Mesothelial cell of epicardium (in vitro differentiated cells): ENCODE measurements at regions not wholly inside any gene's neighbourhood (a gene's known extent, or its start where the extent isn't known, plus 50 kb on each side); places are given as distances from the start of the nearest gene placed in this dataset.
"Not testable (repeated sequence)": the region's sequence is repeated elsewhere in the genome, so short reads cannot be mapped to it uniquely, and the experiment has no call there.

Source experiments
- DNase-seq, 2 experiments: peaks; one replicate each; pipeline ENCODE4 v3.0.0; 2021; ENCODE audit warnings: low spot score in 2 of 2; ENCODE audit not compliant: unreplicated experiment in 2 of 2
- H3K27ac Mint-ChIP-seq: 2 replicates; pipeline ENCODE4 v1.8.0; 2021; ENCODE audit warnings: mixed read lengths
- H3K27me3 Mint-ChIP-seq: 2 replicates; pipeline ENCODE4 v1.8.0; 2021; ENCODE audit warnings: low read depth, mixed read lengths
- H3K36me3 Mint-ChIP-seq: 2 replicates; pipeline ENCODE4 v1.8.0; 2021; ENCODE audit warnings: mixed read lengths
- H3K4me1 Mint-ChIP-seq: 2 replicates; pipeline ENCODE4 v1.8.0; 2021; ENCODE audit warnings: mixed read lengths
- H3K4me3 Mint-ChIP-seq: 2 replicates; pipeline ENCODE4 v1.8.0; 2021; ENCODE audit warnings: mild to moderate bottlenecking, moderate library complexity, mixed read lengths
- H3K9me3 Mint-ChIP-seq: 2 replicates; pipeline ENCODE4 v1.8.0; 2021; ENCODE audit warnings: mixed read lengths
- CTCF ChIP-seq: fragments of 200-600 bp; sonication (generic); IDR thresholded peaks from one replicate; pipeline ENCODE4 v1.5.0; 2021; ENCODE audit warnings: antibody characterized with exemption; ENCODE audit not compliant: unreplicated experiment

- DNase-seq: no peak
- Mint-ChIP-seq H3K4me1 (peaks cover 4% of the 10 kb centered on the region), H3K27me3 (no peaks in the 10 kb centered on the region), H3K36me3 (peaks cover 7% of the 10 kb centered on the region), H3K9me3 (peaks cover 13% of the 10 kb centered on the region), H3K27ac (no peak overlapping the region), H3K4me3 (no peak overlapping the region)
- TF ChIP-seq CTCF: no peak
These were observed 1897.6 kb upstream of the FLRT2 start for GRCh38 chr14:83632375-83632774.

- no peak overlapping the region for H3K4me3 Mint-ChIP-seq
- TF ChIP-seq CTCF: no peak
- no peak for DNase-seq
- H3K27me3 Mint-ChIP-seq: no peaks in the 10 kb centered on the region
- no peaks in the 10 kb centered on the region for H3K4me1 Mint-ChIP-seq
- no peak overlapping the region for H3K27ac Mint-ChIP-seq
- peaks cover 6% of the 10 kb centered on the region for H3K36me3 Mint-ChIP-seq
- peaks cover 14% of the 10 kb centered on the region for H3K9me3 Mint-ChIP-seq
These were observed 1891.0 kb upstream of the FLRT2 start for GRCh38 chr14:83638748-83639504.

- not testable (repeated sequence) for H3K4me3 Mint-ChIP-seq, H3K36me3 Mint-ChIP-seq, H3K27ac Mint-ChIP-seq, H3K27me3 Mint-ChIP-seq, DNase-seq, H3K4me1 Mint-ChIP-seq
- H3K9me3 Mint-ChIP-seq: peaks cover 14% of the 10 kb centered on the region
These were observed 1890.5 kb upstream of the FLRT2 start for GRCh38 chr14:83639505-83639875.

- Mint-ChIP-seq H3K9me3 (peaks cover 10% of the 10 kb centered on the region), H3K4me3 (no peak overlapping the region), H3K27me3 (no peaks in the 10 kb centered on the region), H3K27ac (peak overlapping the region; percentile 27), H3K36me3 (peaks cover 6% of the 10 kb centered on the region), H3K4me1 (peaks cover 28% of the 10 kb centered on the region)
- no peak for DNase-seq
- TF ChIP-seq CTCF: no peak
These were observed 1883.7 kb upstream of the FLRT2 start for GRCh38 chr14:83646228-83646627.

- Mint-ChIP-seq H3K27ac (no peak overlapping the region), H3K27me3 (no peaks in the 10 kb centered on the region), H3K4me1 (no peaks in the 10 kb centered on the region), H3K4me3 (no peak overlapping the region), H3K9me3 (no peaks in the 10 kb centered on the region), H3K36me3 (no peaks in the 10 kb centered on the region)
- TF ChIP-seq CTCF: no peak
- no peak for DNase-seq
These were observed 1869.3 kb upstream of the FLRT2 start for GRCh38 chr14:83660597-83660996.

GRCh38 chr14:83664389-83664788, 1865.6 kb upstream of the FLRT2 start:
- Mint-ChIP-seq H3K36me3 (peaks cover 5% of the 10 kb centered on the region), H3K27me3 (no peaks in the 10 kb centered on the region), H3K4me1 (no peaks in the 10 kb centered on the region), H3K27ac (no peak overlapping the region), H3K9me3 (peaks cover 11% of the 10 kb centered on the region), H3K4me3 (no peak overlapping the region)
- no peak for TF ChIP-seq CTCF
- DNase-seq: no peak
